Adipocyte (in vitro differentiated cells): ENCODE measurements at regions not wholly inside any gene's neighbourhood (a gene's known extent, or its start where the extent isn't known, plus 50 kb on each side); places are given as distances from the start of the nearest gene placed in this dataset.

Experiments used
- DNase-seq: peaks from one replicate; pipeline ENCODE4 v3.0.0-alpha.2; 2015; ENCODE audit warnings: low read depth
- H3K27me3 ChIP-seq: replicated peaks from 2 replicates; pipeline ENCODE4 v1.7.0; 2013; ENCODE audit warnings: mild to moderate bottlenecking, low read length, moderate library complexity; ENCODE audit not compliant: control insufficient read depth, insufficient read depth
- H3K36me3 ChIP-seq: 2 replicates; pipeline ENCODE4 v1.7.0; 2013; ENCODE audit warnings: low read length, mild to moderate bottlenecking, moderate library complexity; ENCODE audit not compliant: control insufficient read depth, insufficient read depth, severe bottlenecking
- H3K4me1 ChIP-seq: 2 replicates; pipeline ENCODE4 v1.7.0; 2013; ENCODE audit warnings: mild to moderate bottlenecking, low read length, moderate library complexity; ENCODE audit not compliant: control insufficient read depth, insufficient read depth
- H3K4me3 ChIP-seq: 2 replicates; pipeline ENCODE4 v1.7.0; 2013; ENCODE audit warnings: mild to moderate bottlenecking, low read length, moderate library complexity
- H3K9ac ChIP-seq: 2 replicates; pipeline ENCODE4 v1.7.0; 2013; ENCODE audit warnings: mild to moderate bottlenecking, low read length, moderate library complexity
- H3K9me3 ChIP-seq: 2 replicates; pipeline ENCODE4 v1.7.0; 2013; ENCODE audit warnings: mild to moderate bottlenecking, low read length, moderate library complexity; ENCODE audit not compliant: control insufficient read depth

GRCh38 chr3:59663076-59663850, 613.4 kb upstream of the CFAP20DC start:
- Histone ChIP-seq H3K36me3 (no peaks in the 10 kb centered on the region), H3K9me3 (no peaks in the 10 kb centered on the region), H3K27me3 (no peaks in the 10 kb centered on the region), H3K9ac (no peak overlapping the region), H3K4me3 (no peak overlapping the region), H3K4me1 (peaks cover 31% of the 10 kb centered on the region)
- DNase-seq: no peak

GRCh38 chr3:59660852-59661625, 611.2 kb upstream of the CFAP20DC start:
- Histone ChIP-seq H3K4me1 (peaks cover 29% of the 10 kb centered on the region), H3K9ac (no peak overlapping the region)
- DNase-seq: peak; percentile 67

GRCh38 chr3:59660376-59660775, 610.6 kb upstream of the CFAP20DC start:
- no peak overlapping the region for H3K9ac ChIP-seq

More at GRCh38 chr3:59660852-59661625, 611.2 kb upstream of the CFAP20DC start:
- Histone ChIP-seq H3K27me3 (no peaks in the 10 kb centered on the region), H3K4me3 (no peak overlapping the region), H3K9me3 (no peaks in the 10 kb centered on the region), H3K36me3 (no peaks in the 10 kb centered on the region)

GRCh38 chr3:59659755-59660154, 609.9 kb upstream of the CFAP20DC start:
- Histone ChIP-seq H3K4me3 (no peak overlapping the region), H3K27me3 (no peaks in the 10 kb centered on the region), H3K9me3 (no peaks in the 10 kb centered on the region), H3K9ac (no peak overlapping the region), H3K36me3 (no peaks in the 10 kb centered on the region), H3K4me1 (peaks cover 35% of the 10 kb centered on the region)
- DNase-seq: no peak

More at GRCh38 chr3:59660376-59660775, 610.6 kb upstream of the CFAP20DC start:
- no peaks in the 10 kb centered on the region for H3K36me3 ChIP-seq
- H3K27me3 ChIP-seq: no peaks in the 10 kb centered on the region
- H3K4me1 ChIP-seq: peaks cover 32% of the 10 kb centered on the region
- peak; percentile 49 for DNase-seq
- no peak overlapping the region for H3K4me3 ChIP-seq
- no peaks in the 10 kb centered on the region for H3K9me3 ChIP-seq

GRCh38 chr3:59658866-59659265, 609.0 kb upstream of the CFAP20DC start:
- H3K9me3 ChIP-seq: no peaks in the 10 kb centered on the region
- no peak for DNase-seq
- no peaks in the 10 kb centered on the region for H3K36me3 ChIP-seq
- H3K27me3 ChIP-seq: no peaks in the 10 kb centered on the region
- H3K9ac ChIP-seq: no peak overlapping the region
- H3K4me1 ChIP-seq: peaks cover 35% of the 10 kb centered on the region
- H3K4me3 ChIP-seq: no peak overlapping the region

GRCh38 chr3:59658274-59658673, 608.4 kb upstream of the CFAP20DC start:
- no peaks in the 10 kb centered on the region for H3K27me3 ChIP-seq
- H3K36me3 ChIP-seq: no peaks in the 10 kb centered on the region
- no peaks in the 10 kb centered on the region for H3K9me3 ChIP-seq
- H3K9ac ChIP-seq: no peak overlapping the region
- DNase-seq: no peak
- peaks cover 36% of the 10 kb centered on the region for H3K4me1 ChIP-seq
- H3K4me3 ChIP-seq: no peak overlapping the region

GRCh38 chr3:59655418-59656015, 605.7 kb upstream of the CFAP20DC start:
- H3K27me3 ChIP-seq: no peaks in the 10 kb centered on the region

GRCh38 chr3:59654480-59655417, 604.9 kb upstream of the CFAP20DC start:
- Histone ChIP-seq H3K36me3 (no peaks in the 10 kb centered on the region), H3K9ac (peak overlapping the region; percentile 59), H3K9me3 (peaks cover 9% of the 10 kb centered on the region), H3K27me3 (no peaks in the 10 kb centered on the region), H3K4me3 (peak overlapping the region; percentile 60), H3K4me1 (peaks cover 35% of the 10 kb centered on the region)
- no peak for DNase-seq

More at GRCh38 chr3:59655418-59656015, 605.7 kb upstream of the CFAP20DC start:
- Histone ChIP-seq H3K4me3 (no peak overlapping the region), H3K9me3 (peaks cover 2% of the 10 kb centered on the region), H3K9ac (no peak overlapping the region), H3K4me1 (peaks cover 40% of the 10 kb centered on the region), H3K36me3 (no peaks in the 10 kb centered on the region)
- DNase-seq: no peak

GRCh38 chr3:59654123-59654479, 604.3 kb upstream of the CFAP20DC start:
- H3K9ac ChIP-seq: peak overlapping the region; percentile 59

GRCh38 chr3:59653405-59654122, 603.7 kb upstream of the CFAP20DC start:
- peaks cover 35% of the 10 kb centered on the region for H3K4me1 ChIP-seq

More at GRCh38 chr3:59654123-59654479, 604.3 kb upstream of the CFAP20DC start:
- Histone ChIP-seq H3K36me3 (no peaks in the 10 kb centered on the region), H3K4me1 (peaks cover 35% of the 10 kb centered on the region), H3K9me3 (peaks cover 13% of the 10 kb centered on the region), H3K4me3 (peak overlapping the region; percentile 60), H3K27me3 (no peaks in the 10 kb centered on the region)
- no peak for DNase-seq

More at GRCh38 chr3:59653405-59654122, 603.7 kb upstream of the CFAP20DC start:
- DNase-seq: no peak
- Histone ChIP-seq H3K4me3 (peak overlapping the region; percentile 60), H3K9ac (peak overlapping the region; percentile 59), H3K36me3 (no peaks in the 10 kb centered on the region), H3K9me3 (peaks cover 13% of the 10 kb centered on the region), H3K27me3 (no peaks in the 10 kb centered on the region)
